Transverse colon (tissue), 4 donors: ENCODE measurements at regions not wholly inside any gene's neighbourhood (a gene's known extent, or its start where the extent isn't known, plus 50 kb on each side); places are given as distances from the start of the nearest gene placed in this dataset.

Experiments used
- DNase-seq: peaks from one replicate; pipeline ENCODE4 v3.0.0-alpha.2; 2019
- H3K27ac ChIP-seq, 4 donors: fragments of 200-600 bp; sonication (generic); 2 replicates each; pipeline ENCODE4 v1.5.1; 2016 to 2018; ENCODE audit warnings: inconsistent platforms in 4 of 4
- H3K27me3 ChIP-seq: fragments of 200-600 bp; sonication (generic); 2 replicates; pipeline ENCODE4 v1.5.1; 2017; ENCODE audit warnings: inconsistent platforms
- H3K36me3 ChIP-seq, 4 donors: fragments of 200-600 bp; sonication (generic); 2 replicates each; pipeline ENCODE4 v1.5.1; 2017 to 2019; ENCODE audit warnings: inconsistent platforms in 4 of 4
- H3K4me1 ChIP-seq, 4 donors: fragments of 200-600 bp; sonication (generic); 2 replicates each; pipeline ENCODE4 v1.5.1; 2017 to 2020; ENCODE audit warnings: inconsistent platforms in 4 of 4
- H3K4me3 ChIP-seq, 4 donors: fragments of 200-600 bp; sonication (generic); 1 replicate in 1 of 4; 2 replicates in 3 of 4; pipeline versions ENCODE4 v1.5.1 to v1.6.1; 2017 to 2019; ENCODE audit warnings: inconsistent platforms in 4 of 4
- H3K9me3 ChIP-seq, 2 donors: fragments of 200-600 bp; sonication (generic); 2 replicates each; pipeline ENCODE4 v1.5.1; 2017 to 2019; ENCODE audit warnings: inconsistent platforms in 2 of 2
- CTCF ChIP-seq, 5 experiments: fragments of 200-600 bp in 3 of 5; fragments of 450-650 bp in 2 of 5; sonication (generic) in 3 of 5; IDR thresholded peaks; 1 replicate in 2 of 5; 2 replicates in 3 of 5; pipeline ENCODE4 v1.5.1; 2016 to 2017; ENCODE audit warnings: antibody characterized with exemption in 5 of 5, inconsistent platforms in 3 of 5, mild to moderate bottlenecking in 2 of 5, moderate library complexity in 1 of 5
- EP300 ChIP-seq: sonication (generic); formaldehyde crosslinking; IDR thresholded peaks from one replicate; pipeline ENCODE4 v1.6.1; 2017; ENCODE audit warnings: antibody characterized with exemption, low read depth
- POLR2A ChIP-seq: fragments of 450-650 bp; IDR thresholded peaks from one replicate; pipeline ENCODE4 v1.6.1; 2016; ENCODE audit warnings: antibody characterized with exemption, mild to moderate bottlenecking, moderate library complexity
- POLR2AphosphoS5 ChIP-seq, 3 donors: sonication (generic); formaldehyde crosslinking; IDR thresholded peaks; one replicate each; pipeline ENCODE4 v1.6.1; 2016; ENCODE audit warnings: antibody characterized with exemption in 3 of 3
- WGBS, 2 donors: methylation state at CpG; one replicate each; pipeline ENCODE4 v1.1.5; 2018; ENCODE audit warnings: low coverage in 1 of 2; 5-methylcytosine and 5-hydroxymethylcytosine counted together
- in situ Hi-C, 4 donors: fragments of 200-750 bp; cut with MboI; loops; one replicate each; pipeline versions ENCODE4 v1.15.0 to v1.15.1; 2017; ENCODE audit warnings: low sequenced_read_pairs in 3 of 4, low pct_ligation_motif_present in 1 of 4, low pct_unique_long_range_greater_than_20kb in 1 of 4
- intact Hi-C: fragments of 100-400 bp; cut with DNase I; formaldehyde crosslinking; loops from one replicate; pipeline ENCODE4 v1.15.1; 2023; ENCODE audit warnings: low total_unique reads

- intact Hi-C loops: no loop called here
- H3K4me3 ChIP-seq: no peak overlapping the region
- in situ Hi-C loops: no loop called here
Observed at GRCh38 chr5:4420177-4420576, 720.0 kb upstream of the ADAMTS16 start.

GRCh38 chr5:4420681-4421080, 719.4 kb upstream of the ADAMTS16 start:
- H3K27me3 ChIP-seq: no peaks in the 10 kb centered on the region
- no peak for DNase-seq
- no peak for TF ChIP-seq POLR2A
- no peak for TF ChIP-seq POLR2AphosphoS5 (IDR thresholded peaks at IDR 0.05)
- TF ChIP-seq CTCF (IDR thresholded peaks at IDR 0.05): no peak
- no peak for TF ChIP-seq EP300
- H3K4me3 ChIP-seq: no peak overlapping the region
- in situ Hi-C loops (no loop called here), intact Hi-C loops (no loop called here)
- no peaks in the 10 kb centered on the region for H3K9me3 ChIP-seq
- H3K36me3 ChIP-seq: no peaks in the 10 kb centered on the region
- H3K27ac ChIP-seq: no peak overlapping the region
- WGBS, 2 donors: 71 to 83% methylated on average over 4 to 6 of the region's 6 CpGs
- H3K4me1 ChIP-seq: no peaks in the 10 kb centered on the region

More at GRCh38 chr5:4420177-4420576, 720.0 kb upstream of the ADAMTS16 start:
- Histone ChIP-seq H3K4me1 (no peaks in the 10 kb centered on the region), H3K36me3 (no peaks in the 10 kb centered on the region), H3K9me3 (no peaks in the 10 kb centered on the region), H3K27me3 (no peaks in the 10 kb centered on the region), H3K27ac (no peak overlapping the region)
- DNase-seq: no peak
- TF ChIP-seq CTCF (IDR thresholded peaks at IDR 0.05) (no peak), EP300 (no peak), POLR2AphosphoS5 (IDR thresholded peaks at IDR 0.05) (no peak), POLR2A (no peak)
- WGBS, 2 donors: 91% methylated on average over 3 of the region's 3 CpGs

- WGBS, 2 donors: 38 to 41% methylated on average over 3 of the region's 3 CpGs
- H3K4me3 ChIP-seq: no peak overlapping the region
- H3K36me3 ChIP-seq: no peaks in the 10 kb centered on the region
- DNase-seq: no peak
- no peaks in the 10 kb centered on the region for H3K27me3 ChIP-seq
- H3K4me1 ChIP-seq: no peaks in the 10 kb centered on the region
- no peak for TF ChIP-seq POLR2A
- no peak for TF ChIP-seq EP300
- TF ChIP-seq CTCF (IDR thresholded peaks at IDR 0.05): no peak
- TF ChIP-seq POLR2AphosphoS5 (IDR thresholded peaks at IDR 0.05): no peak
- no peaks in the 10 kb centered on the region for H3K9me3 ChIP-seq
- intact Hi-C loops: no loop called here
- H3K27ac ChIP-seq: no peak overlapping the region
- in situ Hi-C loops: no loop called here
Observed at GRCh38 chr5:4422247-4422646, 717.9 kb upstream of the ADAMTS16 start.

GRCh38 chr5:4424895-4425294, 715.2 kb upstream of the ADAMTS16 start:
- no peak for DNase-seq
- no peak for TF ChIP-seq CTCF (IDR thresholded peaks at IDR 0.05)
- no peak for TF ChIP-seq POLR2AphosphoS5 (IDR thresholded peaks at IDR 0.05)
- TF ChIP-seq EP300: no peak
- no peak for TF ChIP-seq POLR2A
- peaks cover 0 to 6% of the 10 kb centered on the region in 2 donors for H3K9me3 ChIP-seq
- H3K4me3 ChIP-seq: no peak overlapping the region
- H3K27me3 ChIP-seq: no peaks in the 10 kb centered on the region
- 79 to 93% methylated on average over 3 to 4 of the region's 4 CpGs for WGBS, 2 donors
- H3K27ac ChIP-seq: no peak overlapping the region
- no peaks in the 10 kb centered on the region for H3K4me1 ChIP-seq
- no peaks in the 10 kb centered on the region for H3K36me3 ChIP-seq
- intact Hi-C loops: no loop called here
- in situ Hi-C loops: no loop called here
